ENCODE measurements at regions not wholly inside any gene's neighbourhood (a gene's known extent, or its start where the extent isn't known, plus 50 kb on each side); places are given as distances from the start of the nearest gene placed in this dataset.

- TF ChIP-seq CTCF (IDR thresholded peaks at IDR 0.05; ENCODE audit: poor library complexity, severe bottlenecking) (no peak), EZH2 (IDR thresholded peaks at IDR 0.05; ENCODE audit: borderline replicate concordance, insufficient read depth, low read length, poor library complexity, severe bottlenecking) (no peak), REST (IDR thresholded peaks at IDR 0.05; ENCODE audit: borderline replicate concordance) (no peak), SMC3 (conservative IDR thresholded peaks at IDR 0.05; ENCODE audit: poor library complexity) (no peak), EP300 (conservative IDR thresholded peaks at IDR 0.05; ENCODE audit: poor library complexity, severe bottlenecking) (no peak), POLR2AphosphoS5 (IDR thresholded peaks at IDR 0.05) (no peak), TAF1 (IDR thresholded peaks at IDR 0.05; ENCODE audit: low read depth) (no peak), MXI1 (conservative IDR thresholded peaks at IDR 0.05; ENCODE audit: poor library complexity, severe bottlenecking) (no peak)
These were observed 99.7 kb upstream of the MTNR1B start for GRCh38 chr11:92869716-92870115.

All from neural cell (in vitro differentiated cells).